HG03575 (cell line): ENCODE measurements at regions not wholly inside any gene's neighbourhood (a gene's known extent, or its start where the extent isn't known, plus 50 kb on each side); places are given as distances from the start of the nearest gene placed in this dataset.

Source experiments
- ATAC-seq: cut with Tn5 transposase; IDR thresholded peaks from one replicate; pipeline ENCODE4 v1.9.1; 2021; ENCODE audit not compliant: unreplicated experiment, insufficient number of reproducible peaks, low FRiP score; ENCODE audit errors: extremely low read depth

DNA sequence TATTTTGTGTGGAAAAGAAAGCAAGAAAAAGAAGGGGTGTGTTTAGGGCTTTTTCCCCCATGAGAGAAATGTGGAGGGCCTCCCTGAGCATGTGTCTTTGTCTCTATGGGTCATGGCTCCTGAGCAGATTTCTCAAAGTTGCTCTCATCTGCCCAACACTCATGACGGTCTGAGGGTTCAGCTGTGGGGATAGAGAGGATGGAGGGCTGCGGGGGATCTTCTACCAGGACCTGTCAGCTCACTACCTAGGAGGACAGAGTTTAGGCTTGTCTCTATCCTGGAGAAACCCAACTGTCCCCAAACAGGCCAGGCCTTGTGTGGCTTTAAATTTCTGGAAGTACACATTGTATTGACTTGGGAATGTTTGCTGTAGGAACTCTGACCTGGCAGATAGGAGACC, 342.2 kb downstream of the MYCN start:
- no peak for ATAC-seq

DNA sequence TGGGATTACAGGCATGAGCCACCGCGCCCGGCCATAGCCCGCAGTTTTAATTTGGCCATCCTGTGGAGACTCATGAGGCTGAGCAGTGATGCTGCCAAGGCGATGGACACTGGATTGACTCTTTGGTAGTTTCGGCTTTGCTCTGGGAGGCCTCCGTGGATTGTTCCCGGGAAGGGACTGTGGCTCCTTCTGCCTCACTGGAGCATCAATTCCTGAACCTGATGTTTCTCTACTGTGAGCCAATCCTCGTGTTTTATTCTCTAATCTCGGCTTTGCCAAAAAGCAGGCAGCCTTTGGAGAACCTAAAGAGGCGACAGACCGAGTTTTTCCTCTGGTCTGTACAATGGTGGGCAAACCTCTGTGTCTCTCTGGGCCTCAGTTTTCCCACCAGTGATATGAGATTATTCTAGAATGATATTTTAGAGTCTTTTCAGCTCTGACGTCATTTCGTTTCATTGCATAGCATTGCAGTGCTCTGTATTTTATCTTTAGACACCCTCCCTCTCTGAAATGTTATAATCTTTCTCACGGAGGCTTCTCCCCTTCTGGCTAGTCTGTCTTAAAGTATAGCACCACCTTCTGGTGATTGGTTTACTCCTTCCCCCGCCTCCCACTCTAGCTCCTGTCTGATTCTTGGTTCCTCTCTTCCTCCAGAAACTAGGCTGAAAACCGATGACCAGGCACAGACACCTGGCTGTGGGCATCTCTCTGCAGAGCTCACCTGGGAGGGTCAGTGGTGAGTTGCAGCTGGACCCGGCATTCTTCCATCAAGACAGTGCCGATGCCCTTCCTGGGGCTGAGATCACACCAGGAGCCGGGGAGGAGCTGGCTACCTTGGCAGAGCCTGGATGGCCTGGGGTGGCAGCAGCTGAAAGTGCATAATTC, 341.3 kb downstream of the MYCN start:
- no peak for ATAC-seq

DNA sequence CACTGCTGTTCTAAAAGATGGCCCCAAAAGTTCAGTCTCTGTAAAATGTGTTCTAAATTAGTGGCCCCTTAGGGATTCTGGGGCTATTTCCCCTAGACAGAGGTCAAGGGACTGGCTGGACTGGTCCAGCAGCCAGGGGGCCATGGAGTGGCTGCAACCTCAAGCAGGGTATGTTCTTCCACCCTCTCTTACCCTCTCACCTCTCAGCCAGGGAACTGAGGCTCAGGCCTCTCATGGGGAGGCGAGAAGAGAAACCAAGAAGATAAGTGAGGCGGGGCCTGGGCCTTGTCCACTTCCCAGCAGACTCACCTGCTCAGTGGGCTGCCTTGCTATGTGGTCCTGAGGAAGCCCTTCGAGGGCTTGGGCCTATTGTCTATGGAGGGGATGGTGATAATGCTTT, 339.7 kb downstream of the MYCN start:
- ATAC-seq: no peak

DNA sequence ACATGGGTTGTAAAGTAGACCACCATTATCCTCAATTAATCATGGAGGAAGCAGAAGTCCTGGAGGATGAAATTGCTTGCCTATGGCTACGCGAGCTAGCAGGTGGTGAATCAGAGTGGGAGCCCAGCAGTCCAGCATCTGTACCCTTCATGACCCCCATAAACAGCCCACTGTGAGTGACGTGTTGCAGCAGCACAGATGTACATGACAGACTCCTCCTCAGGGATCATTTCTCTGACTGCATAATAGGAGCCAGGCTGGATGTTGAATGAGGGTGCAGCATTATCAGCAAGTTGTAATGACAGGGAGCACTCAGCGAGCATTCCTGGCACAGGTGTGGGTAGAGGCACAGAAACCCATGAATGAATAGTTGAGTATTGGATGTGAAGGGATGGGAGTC, 339.3 kb downstream of the MYCN start:
- no peak for ATAC-seq

DNA sequence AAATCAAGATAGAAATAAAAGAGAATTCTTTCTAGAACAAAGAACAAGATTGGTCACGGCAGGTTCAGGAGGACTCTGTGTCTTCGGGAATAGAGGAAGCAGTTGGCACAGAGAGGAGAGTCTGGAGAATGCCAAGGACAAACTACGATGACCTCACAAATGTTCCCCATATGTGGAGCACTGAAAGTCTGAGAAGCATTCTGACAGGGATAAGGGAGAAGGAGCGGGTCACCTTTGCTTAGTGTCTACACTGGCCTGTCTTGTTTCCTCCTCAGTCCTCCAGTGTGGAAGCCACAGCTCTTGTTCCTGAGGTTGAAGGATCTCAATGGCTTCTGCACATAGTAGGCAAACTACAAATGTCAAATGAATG, 338.8 kb downstream of the MYCN start:
- no peak for ATAC-seq

DNA sequence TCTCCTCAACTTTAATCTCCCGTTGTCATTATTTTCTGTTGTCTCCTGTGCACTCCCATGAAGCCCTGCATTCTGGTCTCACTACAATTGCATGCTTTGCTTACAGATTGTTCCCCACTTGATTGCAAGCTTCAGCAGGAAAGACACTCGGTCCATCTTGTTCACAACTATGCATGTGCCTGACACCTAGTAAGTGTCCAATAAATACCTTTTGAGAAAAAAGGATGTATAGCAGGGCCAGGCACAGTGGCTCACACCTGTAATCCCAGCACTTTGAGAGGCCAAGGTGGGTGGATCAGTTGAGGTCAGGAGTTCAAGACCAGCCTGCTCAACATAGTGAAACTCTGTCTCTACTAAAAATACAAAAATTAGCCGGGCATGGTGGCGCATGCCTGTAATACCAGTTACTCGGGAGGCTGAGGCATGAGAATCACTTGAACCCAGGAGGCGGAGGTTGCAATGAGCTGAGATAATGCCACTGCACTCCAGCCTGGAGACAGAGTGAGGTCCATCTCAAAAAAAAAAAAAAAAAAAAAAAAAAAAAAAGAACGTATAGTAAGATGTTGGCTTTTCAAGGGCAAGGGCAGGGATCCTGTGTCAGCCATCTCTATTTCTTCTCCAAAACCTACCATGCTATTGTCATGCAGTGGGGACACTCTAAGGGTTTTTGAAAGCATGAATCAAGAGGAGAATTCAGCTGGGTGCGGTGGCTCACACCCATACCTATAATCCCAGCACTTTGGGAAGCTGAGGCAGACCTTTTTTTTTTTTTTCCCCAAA, 338.3 kb downstream of the MYCN start:
- ATAC-seq: no peak

DNA sequence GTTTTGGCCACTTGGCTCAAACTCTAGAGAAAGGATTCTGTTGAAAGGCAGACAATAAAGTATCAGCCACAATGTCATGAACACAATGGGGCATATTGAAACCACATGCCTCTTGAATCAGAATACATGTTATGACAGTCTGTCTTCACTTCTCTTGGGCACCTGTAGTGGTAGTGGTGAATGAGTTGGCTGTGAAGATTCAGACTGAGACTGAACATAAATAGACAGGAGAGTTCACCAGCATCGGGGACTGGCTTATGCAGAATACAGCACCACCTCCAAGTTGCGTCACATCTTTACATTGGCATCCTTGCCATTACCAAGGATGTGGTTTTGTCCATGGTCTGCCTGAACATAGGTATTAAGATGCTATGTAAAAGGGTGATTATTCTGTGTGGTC, 336.8 kb downstream of the MYCN start:
- no peak for ATAC-seq

DNA sequence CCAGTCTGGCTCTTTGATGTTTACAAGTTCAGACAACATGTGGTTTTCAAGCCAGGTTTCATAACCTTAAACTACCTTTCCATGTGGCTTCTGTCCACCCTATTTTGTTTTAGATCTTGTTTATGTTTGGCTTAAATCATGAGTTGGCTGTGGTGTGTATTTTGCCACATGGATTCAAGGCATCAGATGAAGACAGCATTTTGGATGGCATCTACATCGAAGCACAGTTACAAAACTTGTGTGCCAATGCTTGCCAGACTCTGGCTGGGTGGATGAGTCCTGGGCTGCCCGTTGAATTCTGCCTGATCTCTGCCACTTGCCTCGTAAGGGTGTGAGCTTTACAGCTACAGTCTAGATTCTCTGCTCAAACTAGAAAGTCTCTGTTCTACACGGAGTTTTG, 335.3 kb downstream of the MYCN start:
- no peak for ATAC-seq

DNA sequence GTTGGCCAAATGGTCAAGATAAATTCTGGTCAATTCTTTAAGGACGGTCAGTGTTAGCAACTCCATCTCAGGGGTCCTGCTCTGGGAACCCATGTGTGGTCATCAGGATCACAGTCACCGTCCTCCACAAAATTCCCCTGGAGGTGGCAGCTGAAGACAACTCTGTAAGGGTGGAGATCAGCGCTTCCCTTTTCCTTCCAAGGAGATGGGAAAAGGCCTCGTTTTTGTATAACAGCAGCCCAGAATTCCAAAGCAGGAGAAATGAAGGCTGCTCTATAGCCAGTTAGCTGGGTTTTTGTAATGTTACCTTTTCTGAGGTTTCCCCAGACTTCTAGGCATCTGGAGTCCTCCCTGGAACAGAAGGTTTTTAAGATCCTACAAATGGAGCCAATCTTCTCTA, 334.8 kb downstream of the MYCN start:
- no peak for ATAC-seq

DNA sequence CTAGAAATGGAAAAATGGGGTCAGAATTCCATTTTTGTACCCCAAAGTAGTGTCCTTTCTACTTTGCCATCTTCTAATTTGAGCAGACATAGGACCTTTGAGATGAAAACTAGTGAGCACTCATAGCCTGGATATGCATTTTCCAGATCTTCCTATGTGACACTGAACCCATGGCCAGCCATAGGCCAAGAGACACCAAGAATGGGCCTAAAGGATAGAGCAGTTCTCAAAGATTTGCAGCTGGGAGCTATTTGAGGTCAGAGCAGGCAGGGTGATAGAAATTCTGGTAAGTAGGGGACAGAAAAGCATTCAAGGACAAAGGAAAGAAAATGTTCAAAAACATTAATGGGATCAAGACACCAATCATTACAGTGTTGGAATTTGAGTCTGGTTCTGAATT, 332.8 kb downstream of the MYCN start:
- no peak for ATAC-seq

DNA sequence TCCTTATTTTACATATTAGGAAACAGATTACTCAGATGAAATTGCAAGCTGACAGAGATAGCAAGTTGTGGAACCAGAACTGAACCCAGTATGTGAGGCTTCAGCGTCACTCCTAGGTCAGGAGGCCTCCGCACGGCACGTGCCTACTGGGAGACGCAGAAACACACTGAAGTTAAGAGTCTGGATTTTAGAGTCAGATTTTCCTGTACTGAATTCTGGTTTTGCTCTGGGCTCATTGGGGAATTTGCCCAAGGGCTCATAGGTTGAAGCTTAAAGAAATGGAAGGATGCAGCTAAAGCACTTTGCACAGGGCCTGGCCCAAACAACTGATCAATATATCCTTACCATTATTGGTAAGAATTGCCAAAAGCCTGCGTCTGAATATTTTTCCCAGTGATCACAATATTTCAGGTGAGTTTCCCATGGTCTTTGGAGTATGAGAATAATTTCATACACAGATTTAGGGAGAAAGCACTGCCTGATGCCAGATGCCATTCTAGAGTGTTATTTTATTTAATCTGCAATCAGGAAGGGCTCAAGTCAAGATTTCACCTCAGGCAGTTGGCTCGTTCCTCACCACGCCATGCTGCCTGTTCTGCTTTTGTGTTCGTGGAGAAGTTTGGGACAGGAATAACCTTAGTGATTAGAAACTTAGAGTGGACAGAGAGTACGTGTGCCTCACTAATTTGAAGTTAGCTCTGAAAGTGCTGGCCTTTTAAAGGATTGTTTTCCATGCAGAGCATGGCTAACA, 331.9 kb downstream of the MYCN start:
- no peak for ATAC-seq

DNA sequence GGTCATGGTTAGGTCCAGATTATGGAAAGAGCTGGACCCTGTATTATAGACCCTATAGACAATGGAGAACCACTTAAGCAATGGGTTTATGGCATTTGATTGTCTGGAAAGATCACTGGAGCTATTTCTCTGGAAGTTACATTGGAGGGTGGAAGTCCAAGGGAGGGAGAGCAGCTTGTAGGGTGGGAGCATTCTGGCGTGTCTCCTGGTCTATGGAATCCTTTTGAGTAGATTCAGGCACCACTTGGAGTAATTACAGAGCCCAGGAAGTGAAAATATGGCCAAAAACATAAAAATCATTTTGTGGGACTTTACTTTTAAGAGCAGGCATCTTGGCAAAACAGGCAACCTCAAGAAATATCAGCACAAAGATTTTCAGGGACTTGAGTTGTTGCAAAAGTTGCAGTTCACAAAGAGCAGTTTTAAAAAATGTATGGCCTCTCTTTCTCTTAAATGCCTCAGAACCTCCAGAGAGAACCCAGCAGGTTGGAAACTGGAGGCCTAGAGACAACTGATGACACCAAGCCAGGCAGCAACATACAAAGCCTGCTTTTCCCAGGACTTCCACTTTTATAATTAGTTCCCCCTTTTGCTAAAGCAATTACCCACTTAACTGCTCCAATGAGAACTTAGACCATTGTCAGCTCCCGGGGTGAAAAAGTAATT, 331.0 kb downstream of the MYCN start:
- ATAC-seq: no peak

DNA sequence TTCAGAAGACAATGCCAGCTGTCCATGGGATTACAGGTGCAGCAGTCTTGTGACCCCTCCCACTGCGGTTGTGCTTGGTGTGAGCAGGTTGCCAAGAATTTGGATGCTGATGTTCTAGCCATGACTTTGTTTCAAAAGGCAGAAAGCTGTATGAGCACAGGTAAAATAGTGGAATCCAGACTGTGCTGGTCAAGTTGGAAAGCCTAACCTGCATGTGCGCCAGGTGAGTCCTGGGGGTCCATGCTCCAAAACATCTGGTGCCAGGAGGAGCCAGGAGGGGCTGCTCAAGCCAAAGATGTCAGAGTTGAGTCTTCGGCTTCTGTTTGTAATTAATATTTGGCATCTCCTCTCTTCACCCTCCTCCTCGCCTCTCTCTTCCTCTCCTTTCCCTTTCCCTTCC, 330.1 kb downstream of the MYCN start:
- no peak for ATAC-seq

DNA sequence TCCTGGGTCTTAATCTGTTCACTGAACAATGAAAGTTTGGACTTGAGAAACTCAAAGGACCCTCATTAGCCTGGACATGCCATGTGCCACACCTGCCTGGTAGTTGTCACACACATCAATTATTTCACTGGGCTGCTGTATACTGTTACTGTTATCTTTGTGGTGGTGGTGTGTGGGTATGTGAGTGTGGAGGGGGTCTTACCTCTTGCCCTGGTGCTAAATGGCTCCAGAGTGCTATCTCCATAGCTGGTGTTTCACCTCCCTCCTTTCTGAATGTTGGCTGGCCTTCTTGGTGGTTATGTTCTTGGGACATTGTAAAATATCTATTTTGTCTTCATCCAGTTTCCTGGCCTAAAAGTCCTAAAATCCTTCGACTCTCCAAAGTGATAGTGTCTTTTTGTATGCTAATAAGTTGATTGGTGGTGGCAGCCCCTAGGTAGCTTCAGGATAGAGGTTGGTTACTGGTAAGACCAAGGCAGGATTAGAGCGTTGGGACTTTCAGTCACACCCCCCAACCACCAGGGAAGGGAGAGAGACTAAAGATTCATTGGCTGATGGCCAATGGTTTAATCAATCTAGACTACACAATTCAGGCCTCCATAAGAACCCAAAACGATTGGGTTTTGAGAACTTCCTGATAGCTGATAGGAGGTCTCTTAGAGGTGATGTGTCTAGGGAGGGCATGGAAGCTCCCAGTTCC, 328.1 kb downstream of the MYCN start:
- no peak for ATAC-seq

DNA sequence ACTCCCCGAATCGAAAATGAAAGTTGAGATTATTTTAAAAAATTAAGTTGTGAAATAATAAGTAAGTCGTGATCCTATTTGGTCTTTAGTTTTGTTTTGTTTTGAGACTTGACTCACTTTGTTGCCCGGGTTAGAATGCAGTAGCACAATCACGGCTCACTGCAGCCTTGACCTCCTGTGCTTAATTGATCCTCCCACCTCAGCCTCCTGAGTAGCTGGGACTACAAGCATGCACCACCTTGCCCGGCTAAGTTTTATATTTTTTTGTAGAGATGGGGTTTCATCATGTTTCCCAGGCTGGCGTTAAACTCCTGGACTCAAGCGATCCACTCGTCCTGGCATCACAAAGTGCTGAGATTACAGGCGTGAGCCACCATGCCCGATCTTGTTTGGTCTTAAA, 326.2 kb downstream of the MYCN start:
- no peak for ATAC-seq

DNA sequence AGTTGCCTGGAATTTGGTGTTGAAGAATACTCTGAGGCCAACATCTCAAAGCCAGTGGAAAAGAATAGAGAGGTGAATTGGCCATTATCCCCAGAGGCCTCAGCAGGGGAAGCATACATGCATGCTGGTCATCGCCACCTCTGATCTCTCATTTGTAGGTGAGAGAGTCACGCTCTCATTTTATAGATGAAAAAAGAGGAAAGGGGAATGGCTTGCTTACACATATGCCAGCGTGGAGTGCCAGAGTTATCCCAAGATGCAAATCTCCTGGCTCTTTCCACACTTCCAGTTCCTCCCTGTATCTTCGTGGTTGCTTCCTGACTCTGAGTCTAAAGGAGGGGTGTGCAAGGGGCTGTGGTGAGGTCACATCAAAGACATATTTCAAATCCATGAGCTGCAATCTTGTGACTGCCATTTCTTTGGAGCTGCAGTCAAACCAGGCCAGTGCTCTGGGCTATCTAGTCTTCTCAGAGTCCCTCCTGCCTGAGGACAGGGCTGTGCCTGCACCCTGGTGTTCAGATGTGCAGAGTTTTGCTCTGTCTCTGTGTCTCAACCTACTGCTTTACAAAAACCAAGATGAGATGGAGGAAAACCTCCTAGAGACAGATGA, 324.7 kb downstream of the MYCN start:
- no peak for ATAC-seq

DNA sequence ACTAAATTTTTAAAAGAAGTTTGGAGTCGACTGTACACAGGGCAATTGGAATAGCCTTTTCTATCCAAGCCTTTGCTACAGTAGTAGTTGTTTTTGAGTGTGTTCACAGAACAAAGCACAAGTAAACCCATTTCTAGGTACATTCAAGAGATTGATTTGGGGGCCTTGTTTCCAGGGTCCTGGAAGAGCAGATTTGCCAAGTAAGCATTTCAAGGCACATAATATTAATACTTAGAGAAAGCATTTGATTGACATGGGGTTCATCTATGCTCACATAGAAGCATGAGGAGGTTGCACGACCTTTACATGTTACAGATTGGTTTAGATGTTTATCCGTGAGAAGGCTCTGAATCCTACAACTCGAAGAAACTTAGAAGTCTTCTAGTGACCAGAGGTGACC, 324.1 kb downstream of the MYCN start:
- no peak for ATAC-seq

DNA sequence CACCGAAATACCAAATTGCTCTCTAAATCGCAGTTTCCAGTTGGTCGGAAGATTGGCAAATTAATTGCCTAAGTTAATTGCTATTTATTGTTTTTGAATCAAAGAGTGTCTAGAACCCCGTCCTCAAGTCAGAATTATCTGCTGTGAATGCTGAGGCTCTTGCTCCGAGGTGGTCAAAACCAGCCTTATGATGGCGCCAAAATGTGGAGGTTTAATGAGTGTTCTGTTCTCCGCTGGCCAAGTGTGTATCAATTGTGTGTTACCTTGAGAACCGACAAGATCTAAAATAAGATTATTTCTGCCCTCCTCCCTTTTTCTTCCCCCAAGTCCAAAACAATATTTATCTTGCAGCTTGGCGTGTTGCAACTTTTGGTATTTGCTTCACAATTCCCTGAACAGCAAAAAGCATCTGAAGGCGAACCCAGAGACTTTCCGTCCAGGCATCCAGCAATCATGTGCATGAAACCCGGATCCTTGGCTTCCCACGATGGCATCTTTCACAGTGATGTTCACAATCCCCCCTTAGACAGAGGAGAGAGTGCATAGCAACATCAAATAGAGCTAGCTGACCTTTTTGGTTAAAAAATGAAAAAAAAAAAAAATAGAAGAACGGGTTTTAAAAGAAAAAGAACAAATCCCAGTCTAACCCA, 323.0 kb downstream of the MYCN start:
- ATAC-seq: no peak
